GM12878 (cell line): ENCODE measurements at regions not wholly inside any gene's neighbourhood (a gene's known extent, or its start where the extent isn't known, plus 50 kb on each side); places are given as distances from the start of the nearest gene placed in this dataset.

Experiments used
- ATF3 ChIP-seq: IDR thresholded peaks from 2 replicates; pipeline ENCODE4 v1.6.1; 2011; ENCODE audit warnings: low read depth, mild to moderate bottlenecking, low read length, moderate library complexity, borderline replicate concordance; ENCODE audit errors: extremely low read depth
- CTCF ChIP-seq, 3 experiments: IDR thresholded peaks in 2 of 3; conservative IDR thresholded peaks in 1 of 3; 2 replicates each; pipeline ENCODE4 v1.5.1; 2011; ENCODE audit warnings: low read depth in 3 of 3, low read length in 3 of 3, mild to moderate bottlenecking in 3 of 3, control low read depth in 2 of 3, moderate library complexity in 2 of 3, inconsistent platforms in 1 of 3, mixed read lengths in 1 of 3; ENCODE audit not compliant: control insufficient read depth in 2 of 3, insufficient read depth in 1 of 3; ENCODE audit errors: extremely low read depth in 1 of 3
- NR2C2 ChIP-seq: IDR thresholded peaks from 2 replicates; pipeline ENCODE4 v1.6.1; 2011; ENCODE audit warnings: borderline replicate concordance, low read depth; ENCODE audit not compliant: control insufficient read depth, insufficient read length
- SPI1 ChIP-seq: IDR thresholded peaks from 2 replicates; pipeline ENCODE4 v1.6.1; 2011; ENCODE audit warnings: low read depth, mild to moderate bottlenecking, low read length, moderate library complexity, borderline replicate concordance; ENCODE audit not compliant: insufficient read depth
- USF1 ChIP-seq: IDR thresholded peaks from 2 replicates; pipeline ENCODE4 v1.6.1; 2011; ENCODE audit warnings: borderline replicate concordance, low read depth, mild to moderate bottlenecking, moderate library complexity, mixed read lengths, low read length; ENCODE audit not compliant: insufficient read depth; ENCODE audit errors: extremely low read length
- ZBTB11 ChIP-seq: fragments of 450-650 bp; formaldehyde crosslinking; IDR thresholded peaks from 2 replicates; pipeline ENCODE4 v1.5.0; 2022; ENCODE audit warnings: mild to moderate bottlenecking, missing genetic modification characterization

- TF ChIP-seq NR2C2 (no peak), ATF3 (no peak), USF1 (no peak), CTCF (IDR thresholded peaks at IDR 0.05 in 2 of 3, conservative IDR thresholded peaks at IDR 0.05 in 1 of 3; ENCODE audit: control insufficient read depth in 2 of 3, extremely low read depth in 1 of 3, insufficient read depth in 1 of 3, low read depth in 3 of 3, low read length in 3 of 3) (no peak), SPI1 (no peak), ZBTB11 (CRISPR knock-in tag) (no peak)
Measured at GRCh38 chr10:78700816-78701520, 367.8 kb upstream of the ZMIZ1 start.
